Smooth muscle cell (in vitro differentiated cells): ENCODE measurements at regions not wholly inside any gene's neighbourhood (a gene's known extent, or its start where the extent isn't known, plus 50 kb on each side); places are given as distances from the start of the nearest gene placed in this dataset.
"Not testable (repeated sequence)": the region's sequence is repeated elsewhere in the genome, so short reads cannot be mapped to it uniquely, and the experiment has no call there.

Source experiments
- DNase-seq: peaks from one replicate; lab custom pipeline; 2025; ENCODE audit not compliant: unreplicated experiment; lab: John Stamatoyannopoulos, UW
- H2AFZ ChIP-seq: fragments of 200-600 bp; sonication (generic); 2 replicates; pipeline ENCODE4 v1.6.0; 2016; ENCODE audit warnings: antibody characterized with exemption, low read depth, mild to moderate bottlenecking
- H3F3A ChIP-seq: fragments of 200-600 bp; sonication (generic); 2 replicates; pipeline ENCODE4 v1.6.0; 2017; ENCODE audit warnings: antibody characterized with exemption, low read depth
- H3K27ac ChIP-seq: fragments of 200-600 bp; sonication (generic); 2 replicates; pipeline ENCODE4 v1.5.1; 2016; ENCODE audit warnings: low read depth, mild to moderate bottlenecking
- H3K27me3 ChIP-seq: fragments of 200-600 bp; sonication (generic); 2 replicates; pipeline ENCODE4 v1.6.1; 2016; ENCODE audit warnings: low read depth, mild to moderate bottlenecking
- H3K36me3 ChIP-seq: fragments of 200-600 bp; sonication (generic); 2 replicates; pipeline ENCODE4 v1.5.1; 2016; ENCODE audit warnings: low read depth
- H3K4me1 ChIP-seq: fragments of 200-600 bp; sonication (generic); 2 replicates; pipeline ENCODE4 v1.5.1; 2016; ENCODE audit warnings: low read depth
- H3K4me2 ChIP-seq: fragments of 200-600 bp; sonication (generic); 2 replicates; pipeline ENCODE4 v1.6.0; 2016; ENCODE audit warnings: mild to moderate bottlenecking
- H3K4me3 ChIP-seq: fragments of 200-600 bp; sonication (generic); 2 replicates; pipeline ENCODE4 v1.5.1; 2016; ENCODE audit warnings: mild to moderate bottlenecking
- H3K79me2 ChIP-seq: fragments of 200-600 bp; sonication (generic); 2 replicates; pipeline ENCODE4 v1.6.0; 2016; ENCODE audit warnings: low read depth, mild to moderate bottlenecking
- H3K9ac ChIP-seq: fragments of 200-600 bp; sonication (generic); 2 replicates; pipeline ENCODE4 v1.6.0; 2016; ENCODE audit warnings: low read depth
- H3K9me3 ChIP-seq: fragments of 200-600 bp; sonication (generic); replicated peaks from 2 replicates; pipeline ENCODE4 v1.5.1; 2016; ENCODE audit warnings: low read depth
- H4K20me1 ChIP-seq: fragments of 200-600 bp; sonication (generic); 2 replicates; pipeline ENCODE4 v1.6.0; 2016; ENCODE audit warnings: low read depth
- CTCF ChIP-seq: fragments of 200-600 bp; sonication (generic); IDR thresholded peaks from 2 replicates; pipeline ENCODE4 v1.5.1; 2017; ENCODE audit warnings: borderline replicate concordance, mild to moderate bottlenecking, antibody characterized with exemption; ENCODE audit not compliant: insufficient read depth, poor library complexity, severe bottlenecking
- WGBS: methylation state at CpG from one replicate; pipeline ENCODE4 v1.1.7; 2016; ENCODE audit warnings: low lambda C conversion rate; 5-methylcytosine and 5-hydroxymethylcytosine counted together

GRCh38 chr6:90459225-90459758, 127.6 kb downstream of the MAP3K7 start:
- no peaks in the 10 kb centered on the region for H3F3A ChIP-seq
- no peak for DNase-seq
- no peaks in the 10 kb centered on the region for H3K79me2 ChIP-seq
- peak overlapping the region; percentile 58 for H3K27ac ChIP-seq
- H3K36me3 ChIP-seq, result no peaks in the 10 kb centered on the region
- no peak overlapping the region for H2AFZ ChIP-seq
- H3K9ac ChIP-seq, result peak overlapping the region; percentile 50
- 45% methylated on average over 4 of the region's 4 CpGs for WGBS
- no peaks in the 10 kb centered on the region for H4K20me1 ChIP-seq
- TF ChIP-seq CTCF, result no peak
- no peaks in the 10 kb centered on the region for H3K4me1 ChIP-seq
- H3K27me3 ChIP-seq, result no peaks in the 10 kb centered on the region
- no peak overlapping the region for H3K4me2 ChIP-seq
- no peaks in the 10 kb centered on the region for H3K9me3 ChIP-seq
- no peak overlapping the region for H3K4me3 ChIP-seq

- Histone ChIP-seq H3K79me2 (no peaks in the 10 kb centered on the region), H3K27me3 (no peaks in the 10 kb centered on the region), H3K27ac (peak overlapping the region; percentile 58), H3K9ac (peak overlapping the region; percentile 34), H3K36me3 (no peaks in the 10 kb centered on the region), H3K4me2 (peak overlapping the region; percentile 30), H3K9me3 (no peaks in the 10 kb centered on the region), H3K4me3 (no peak overlapping the region), H3F3A (no peaks in the 10 kb centered on the region), H2AFZ (no peak overlapping the region), H4K20me1 (no peaks in the 10 kb centered on the region), H3K4me1 (no peaks in the 10 kb centered on the region)
- DNase-seq, result no peak
- 61% methylated on average over 10 of the region's 10 CpGs for whole genome bisulfite sequencing
- TF ChIP-seq CTCF, result no peak
Observed at GRCh38 chr6:90458353-90459224, 128.3 kb downstream of the MAP3K7 start.

- H3K4me3 ChIP-seq, result no peak overlapping the region
- H2AFZ ChIP-seq, result no peak overlapping the region
- no peak for DNase-seq
- H3K27ac ChIP-seq, result peak overlapping the region; percentile 58
- no peaks in the 10 kb centered on the region for H3K27me3 ChIP-seq
- peak overlapping the region; percentile 30 for H3K4me2 ChIP-seq
- no peak overlapping the region for H3K9ac ChIP-seq
- no peak for TF ChIP-seq CTCF
- no peaks in the 10 kb centered on the region for H3K9me3 ChIP-seq
- no peaks in the 10 kb centered on the region for H3K4me1 ChIP-seq
- H3F3A ChIP-seq, result no peaks in the 10 kb centered on the region
- H3K36me3 ChIP-seq, result no peaks in the 10 kb centered on the region
- no peaks in the 10 kb centered on the region for H4K20me1 ChIP-seq
- no peaks in the 10 kb centered on the region for H3K79me2 ChIP-seq
- 91% methylated on average over 2 of the region's 2 CpGs for WGBS
Observed at GRCh38 chr6:90457867-90458259, 129.0 kb downstream of the MAP3K7 start.

GRCh38 chr6:90456997-90457866, 129.6 kb downstream of the MAP3K7 start:
- not testable (repeated sequence) for H3F3A ChIP-seq, DNase-seq, H3K4me3 ChIP-seq, H3K4me2 ChIP-seq, H3K36me3 ChIP-seq, H3K9me3 ChIP-seq, H4K20me1 ChIP-seq, H3K27me3 ChIP-seq, H3K4me1 ChIP-seq, H2AFZ ChIP-seq, H3K27ac ChIP-seq, H3K9ac ChIP-seq, H3K79me2 ChIP-seq
- WGBS, result 85% methylated on average over 19 of the region's 19 CpGs
